Fibroblast of villous mesenchyme (primary cell): ENCODE measurements at regions not wholly inside any gene's neighbourhood (a gene's known extent, or its start where the extent isn't known, plus 50 kb on each side); places are given as distances from the start of the nearest gene placed in this dataset.

Experiments used
- DNase-seq: peaks from one replicate; pipeline ENCODE4 v3.0.0-alpha.2; 2010; ENCODE audit warnings: low read depth
- H3K4me3 ChIP-seq: 2 replicates; pipeline ENCODE4 v1.5.1; 2011; ENCODE audit warnings: low read depth, mild to moderate bottlenecking, low read length
- TF ChIP-seq, protein P1 (sequence below): IDR thresholded peaks from 2 replicates; pipeline ENCODE4 v1.5.1; 2012; ENCODE audit warnings: low read depth, mild to moderate bottlenecking, low read length; ENCODE audit not compliant: insufficient read depth

DNA sequence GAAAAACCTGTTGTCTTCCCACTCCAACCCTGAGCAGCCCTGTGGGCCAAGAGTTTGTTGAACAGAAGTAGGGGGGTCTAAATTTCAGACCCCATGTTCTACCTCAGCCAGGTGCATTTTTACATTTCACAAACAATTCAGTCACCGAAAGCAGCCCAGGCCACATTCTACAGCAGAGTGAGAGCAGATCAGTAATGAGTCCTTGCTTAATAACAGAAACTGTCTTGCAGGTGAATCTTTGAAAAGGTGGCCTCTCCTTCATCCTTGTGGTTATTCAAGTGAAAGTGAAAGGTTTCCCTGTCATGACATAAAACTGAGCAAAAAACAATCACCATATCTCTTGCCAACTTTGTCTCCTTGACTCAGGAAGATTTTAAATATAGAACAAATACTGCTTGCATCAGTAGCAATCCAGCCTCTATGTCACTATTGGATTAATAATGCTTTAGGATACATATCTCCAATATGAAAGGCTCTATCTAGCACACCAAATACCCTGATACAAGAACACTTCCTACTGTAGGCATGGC is 670.2 kb downstream of the DIAPH3 start:
- no peak for DNase-seq
- TF ChIP-seq, protein P1, sequence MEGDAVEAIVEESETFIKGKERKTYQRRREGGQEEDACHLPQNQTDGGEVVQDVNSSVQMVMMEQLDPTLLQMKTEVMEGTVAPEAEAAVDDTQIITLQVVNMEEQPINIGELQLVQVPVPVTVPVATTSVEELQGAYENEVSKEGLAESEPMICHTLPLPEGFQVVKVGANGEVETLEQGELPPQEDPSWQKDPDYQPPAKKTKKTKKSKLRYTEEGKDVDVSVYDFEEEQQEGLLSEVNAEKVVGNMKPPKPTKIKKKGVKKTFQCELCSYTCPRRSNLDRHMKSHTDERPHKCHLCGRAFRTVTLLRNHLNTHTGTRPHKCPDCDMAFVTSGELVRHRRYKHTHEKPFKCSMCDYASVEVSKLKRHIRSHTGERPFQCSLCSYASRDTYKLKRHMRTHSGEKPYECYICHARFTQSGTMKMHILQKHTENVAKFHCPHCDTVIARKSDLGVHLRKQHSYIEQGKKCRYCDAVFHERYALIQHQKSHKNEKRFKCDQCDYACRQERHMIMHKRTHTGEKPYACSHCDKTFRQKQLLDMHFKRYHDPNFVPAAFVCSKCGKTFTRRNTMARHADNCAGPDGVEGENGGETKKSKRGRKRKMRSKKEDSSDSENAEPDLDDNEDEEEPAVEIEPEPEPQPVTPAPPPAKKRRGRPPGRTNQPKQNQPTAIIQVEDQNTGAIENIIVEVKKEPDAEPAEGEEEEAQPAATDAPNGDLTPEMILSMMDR = no peak

GRCh38 chr13:59494151-59494550 is 669.6 kb downstream of the DIAPH3 start:
- DNase-seq = no peak
- TF ChIP-seq, protein P1 = no peak
- no peak overlapping the region for H3K4me3 ChIP-seq

More for the DNA sequence above, 670.2 kb downstream of the DIAPH3 start:
- no peak overlapping the region for H3K4me3 ChIP-seq

DNA sequence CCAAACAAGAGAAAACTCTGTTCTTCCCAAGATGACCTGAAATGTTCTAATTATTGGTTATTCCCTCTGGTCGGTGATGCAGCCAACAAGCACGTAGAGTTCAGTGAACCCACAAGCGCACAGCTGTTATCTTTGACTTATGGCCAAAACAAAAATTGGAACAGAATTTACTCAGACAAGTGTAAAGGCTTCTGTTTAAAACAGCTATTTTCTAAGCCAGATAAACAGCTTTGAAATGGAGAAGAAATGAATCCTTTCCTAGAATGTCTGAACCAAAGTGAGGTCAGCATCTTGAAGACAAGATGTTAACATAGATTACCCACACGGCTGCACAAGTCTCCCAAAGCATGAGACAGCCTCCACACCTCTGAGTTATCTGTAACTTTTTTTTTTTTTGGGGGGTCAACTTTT is 669.2 kb downstream of the DIAPH3 start:
- H3K4me3 ChIP-seq = no peak overlapping the region
- TF ChIP-seq, protein P1 = no peak
- DNase-seq = peak; percentile 48

DNA sequence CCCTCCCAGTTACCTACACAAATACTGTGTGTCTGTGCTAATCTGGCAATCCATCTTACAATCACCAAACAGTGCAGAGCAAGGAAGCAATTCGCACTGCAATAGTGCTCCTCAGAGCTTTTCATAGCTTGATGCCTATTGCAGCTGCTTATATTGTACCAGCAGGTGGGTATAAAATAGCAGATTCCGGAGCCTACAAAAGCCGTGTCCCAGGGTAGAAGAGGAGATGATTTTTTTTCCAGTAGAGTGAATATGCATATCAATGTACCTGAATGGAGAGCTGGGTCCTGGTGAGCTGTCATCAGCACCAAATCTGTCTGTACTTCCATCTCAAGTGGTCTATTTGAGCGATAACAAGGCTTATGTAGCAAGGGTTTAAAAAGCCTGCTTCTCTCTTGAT is 668.4 kb downstream of the DIAPH3 start:
- H3K4me3 ChIP-seq = no peak overlapping the region
- TF ChIP-seq, protein P1 = no peak
- DNase-seq = no peak

- TF ChIP-seq, protein P1 = no peak
- no peak overlapping the region for H3K4me3 ChIP-seq
- DNase-seq = no peak
Measured at GRCh38 chr13:59495936-59496512, 667.7 kb downstream of the DIAPH3 start.

DNA sequence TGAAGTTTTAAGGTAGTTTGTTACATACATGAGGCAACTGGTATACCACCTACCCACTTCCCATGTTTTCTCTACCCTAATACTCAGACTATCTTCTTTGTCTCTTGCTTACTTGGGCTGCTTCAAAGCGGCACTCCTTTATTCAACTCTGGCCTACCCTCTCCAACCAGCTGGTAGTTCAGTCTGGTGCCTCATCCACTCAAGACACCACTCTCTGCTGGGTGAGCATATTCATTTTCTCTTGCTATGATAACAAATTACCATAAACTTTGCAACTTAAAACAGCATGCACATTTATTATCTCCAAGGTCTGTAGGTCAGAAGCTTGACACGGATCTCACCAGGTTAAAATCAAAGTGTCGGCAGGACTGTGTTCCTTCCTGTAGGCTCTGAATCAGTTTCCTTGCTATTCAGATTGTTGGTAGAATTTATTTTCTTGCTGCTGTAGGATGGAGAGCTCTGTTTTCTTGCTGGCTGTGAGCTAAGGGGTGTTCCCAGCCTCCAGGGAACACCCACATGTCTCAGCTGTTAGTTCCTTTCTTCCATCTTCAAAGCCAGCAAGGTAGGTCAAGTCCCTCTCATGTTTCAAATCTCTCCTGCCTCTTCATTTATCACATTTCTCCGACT is 666.0 kb downstream of the DIAPH3 start:
- TF ChIP-seq, protein P1 = no peak
- no peak for DNase-seq
- no peak overlapping the region for H3K4me3 ChIP-seq
